Activated CD4-positive, alpha-beta T cell treated with anti-CD3 and anti-CD28 coated beads, Interleukin-2, amount 10 ng/mL, durations not matched to agents 7 days and 5 days (primary cell): ENCODE measurements at regions not wholly inside any gene's neighbourhood (a gene's known extent, or its start where the extent isn't known, plus 50 kb on each side); places are given as distances from the start of the nearest gene placed in this dataset.
"Not testable (repeated sequence)": the region's sequence is repeated elsewhere in the genome, so short reads cannot be mapped to it uniquely, and the experiment has no call there.

Experiments used
- CTCF ChIA-PET: fragments of 350-600 bp; sonication (Branson Sonifier 250); formaldehyde crosslinking; loops from one replicate; lab custom pipeline; 2021; ENCODE audit warnings: antibody characterized with exemption; lab: Charles Lee
- POLR2A ChIA-PET: fragments of 350-600 bp; sonication (Branson Sonifier 250); formaldehyde crosslinking; loops from one replicate; lab custom pipeline; 2021; ENCODE audit warnings: antibody characterized with exemption; lab: Charles Lee
- DNase-seq: peaks from one replicate; pipeline ENCODE4 v3.0.0-alpha.2; 2020
- H3K27ac Mint-ChIP-seq: one replicate; pipeline ENCODE4 v1.8.0; 2021; ENCODE audit warnings: mild to moderate bottlenecking, moderate library complexity, mixed read lengths
- H3K27me3 Mint-ChIP-seq: one replicate; pipeline ENCODE4 v1.8.0; 2021; ENCODE audit warnings: mixed read lengths
- H3K36me3 Mint-ChIP-seq: one replicate; pipeline ENCODE4 v1.8.0; 2021; ENCODE audit warnings: low read depth, mixed read lengths
- H3K4me1 Mint-ChIP-seq: one replicate; pipeline ENCODE4 v1.8.0; 2021; ENCODE audit warnings: mixed read lengths
- H3K4me3 Mint-ChIP-seq: one replicate; pipeline ENCODE4 v1.8.0; 2021; ENCODE audit warnings: mild to moderate bottlenecking, moderate library complexity, mixed read lengths
- H3K9me3 Mint-ChIP-seq: one replicate; pipeline ENCODE4 v1.8.0; 2021; ENCODE audit warnings: mixed read lengths

GRCh38 chr3:112734736-112735350 is 93.9 kb upstream of the CCDC80 start:
- H3K9me3 Mint-ChIP-seq = no peaks in the 10 kb centered on the region
- peaks cover 45% of the 10 kb centered on the region for H3K4me1 Mint-ChIP-seq
- no peak overlapping the region for H3K4me3 Mint-ChIP-seq
- peak; percentile 72 for DNase-seq
- no peaks in the 10 kb centered on the region for H3K27me3 Mint-ChIP-seq
- no peak overlapping the region for H3K27ac Mint-ChIP-seq
- ChIA-PET POLR2A (no interaction called here), CTCF (interaction anchor here (0.6 to 4.3 kb wide), 42 partner anchors 10 to 1010 kb away, joined by 3 to 19 read pairs (median 4); partner anchors contain the start of genes CD200R1 and GTPBP8)
- H3K36me3 Mint-ChIP-seq = peaks cover 1% of the 10 kb centered on the region

GRCh38 chr3:112734171-112734570 is 93.2 kb upstream of the CCDC80 start:
- Mint-ChIP-seq H3K9me3 (no peaks in the 10 kb centered on the region), H3K27ac (no peak overlapping the region), H3K4me1 (peaks cover 38% of the 10 kb centered on the region), H3K4me3 (no peak overlapping the region), H3K36me3 (peaks cover 1% of the 10 kb centered on the region), H3K27me3 (no peaks in the 10 kb centered on the region)
- ChIA-PET CTCF (interaction anchor here (0.6 to 4.3 kb wide), 34 partner anchors 10 to 276 kb away, joined by 3 to 19 read pairs (median 4); partner anchors contain the start of gene GTPBP8), POLR2A (no interaction called here)
- no peak for DNase-seq

GRCh38 chr3:112730210-112730609 is 89.3 kb upstream of the CCDC80 start:
- no peak for DNase-seq
- H3K27ac Mint-ChIP-seq = no peak overlapping the region
- ChIA-PET CTCF (no interaction called here), POLR2A (no interaction called here)
- no peaks in the 10 kb centered on the region for H3K36me3 Mint-ChIP-seq
- no peaks in the 10 kb centered on the region for H3K27me3 Mint-ChIP-seq
- H3K4me3 Mint-ChIP-seq = no peak overlapping the region
- H3K4me1 Mint-ChIP-seq = peaks cover 10% of the 10 kb centered on the region
- H3K9me3 Mint-ChIP-seq = no peaks in the 10 kb centered on the region

GRCh38 chr3:112721231-112721630 is 80.3 kb upstream of the CCDC80 start:
- Mint-ChIP-seq H3K4me1 (no peaks in the 10 kb centered on the region), H3K27ac (no peak overlapping the region), H3K27me3 (peaks cover 2% of the 10 kb centered on the region), H3K9me3 (peaks cover 2% of the 10 kb centered on the region), H3K36me3 (no peaks in the 10 kb centered on the region), H3K4me3 (no peak overlapping the region)
- no peak for DNase-seq
- POLR2A ChIA-PET = no interaction called here
- CTCF ChIA-PET = interaction anchor here (1.0 kb wide), 1 partner anchor 17 kb away, joined by 3 read pairs; no protein-coding TSS in a partner anchor

- peaks cover 2% of the 10 kb centered on the region for H3K27me3 Mint-ChIP-seq
Measured at GRCh38 chr3:112718967-112719366, 78.0 kb upstream of the CCDC80 start.

GRCh38 chr3:112718516-112718915 is 77.6 kb upstream of the CCDC80 start:
- H3K27me3 Mint-ChIP-seq = peaks cover 2% of the 10 kb centered on the region
- no peak for DNase-seq
- POLR2A ChIA-PET = no interaction called here
- CTCF ChIA-PET = no interaction called here
- H3K9me3 Mint-ChIP-seq = peaks cover 2% of the 10 kb centered on the region
- no peaks in the 10 kb centered on the region for H3K4me1 Mint-ChIP-seq
- H3K27ac Mint-ChIP-seq = no peak overlapping the region
- no peak overlapping the region for H3K4me3 Mint-ChIP-seq
- H3K36me3 Mint-ChIP-seq = no peaks in the 10 kb centered on the region

More at GRCh38 chr3:112718967-112719366, 78.0 kb upstream of the CCDC80 start:
- ChIA-PET POLR2A (no interaction called here), CTCF (no interaction called here)
- no peak overlapping the region for H3K4me3 Mint-ChIP-seq
- no peak overlapping the region for H3K27ac Mint-ChIP-seq
- H3K4me1 Mint-ChIP-seq = no peaks in the 10 kb centered on the region
- DNase-seq = no peak
- peaks cover 2% of the 10 kb centered on the region for H3K9me3 Mint-ChIP-seq
- no peaks in the 10 kb centered on the region for H3K36me3 Mint-ChIP-seq

- H3K4me1 Mint-ChIP-seq = no peaks in the 10 kb centered on the region
- ChIA-PET POLR2A (no interaction called here), CTCF (interaction anchor here (1.1 kb wide), 2 partner anchors 30 to 36 kb away, joined by 3 read pairs; no protein-coding TSS in a partner anchor)
- H3K27ac Mint-ChIP-seq = no peak overlapping the region
- no peak for DNase-seq
- H3K36me3 Mint-ChIP-seq = no peaks in the 10 kb centered on the region
- H3K27me3 Mint-ChIP-seq = peaks cover 50% of the 10 kb centered on the region
- H3K9me3 Mint-ChIP-seq = peaks cover 3% of the 10 kb centered on the region
- H3K4me3 Mint-ChIP-seq = no peak overlapping the region
Measured at GRCh38 chr3:112709911-112710310, 69.0 kb upstream of the CCDC80 start.

- Mint-ChIP-seq H3K9me3 (peaks cover 5% of the 10 kb centered on the region), H3K36me3 (no peaks in the 10 kb centered on the region), H3K27ac (no peak overlapping the region), H3K4me3 (no peak overlapping the region), H3K27me3 (peaks cover 30% of the 10 kb centered on the region), H3K4me1 (no peaks in the 10 kb centered on the region)
- CTCF ChIA-PET = no interaction called here
- no peak for DNase-seq
- POLR2A ChIA-PET = no interaction called here
Measured at GRCh38 chr3:112699436-112699978, 58.6 kb upstream of the CCDC80 start.

GRCh38 chr3:112698442-112698841 is 57.5 kb upstream of the CCDC80 start:
- CTCF ChIA-PET, H3K4me1 Mint-ChIP-seq, H3K27ac Mint-ChIP-seq, H3K4me3 Mint-ChIP-seq, H3K36me3 Mint-ChIP-seq, DNase-seq, POLR2A ChIA-PET, H3K9me3 Mint-ChIP-seq: not testable (repeated sequence)
- peaks cover 20% of the 10 kb centered on the region for H3K27me3 Mint-ChIP-seq

GRCh38 chr3:112696244-112696643 is 55.3 kb upstream of the CCDC80 start:
- H3K9me3 Mint-ChIP-seq = peaks cover 11% of the 10 kb centered on the region
- H3K27ac Mint-ChIP-seq, H3K4me3 Mint-ChIP-seq, H3K4me1 Mint-ChIP-seq, POLR2A ChIA-PET, DNase-seq, H3K36me3 Mint-ChIP-seq, H3K27me3 Mint-ChIP-seq: not testable (repeated sequence)
- CTCF ChIA-PET = interaction anchor here (1.1 kb wide), 1 partner anchor 19 kb away, joined by 3 read pairs; no protein-coding TSS in a partner anchor

- H3K36me3 Mint-ChIP-seq, H3K4me1 Mint-ChIP-seq, DNase-seq, H3K27ac Mint-ChIP-seq, H3K27me3 Mint-ChIP-seq, POLR2A ChIA-PET, H3K4me3 Mint-ChIP-seq: not testable (repeated sequence)
- H3K9me3 Mint-ChIP-seq = peaks cover 11% of the 10 kb centered on the region
- CTCF ChIA-PET = interaction anchor here (0.8 to 1.4 kb wide), 3 partner anchors 8 to 18 kb away, joined by 3 to 5 read pairs (median 3); no protein-coding TSS in a partner anchor
Measured at GRCh38 chr3:112695377-112696108, 54.6 kb upstream of the CCDC80 start.

GRCh38 chr3:112694906-112695305 is 54.0 kb upstream of the CCDC80 start:
- H3K4me1 Mint-ChIP-seq, POLR2A ChIA-PET, H3K36me3 Mint-ChIP-seq: not testable (repeated sequence)

GRCh38 chr3:112693186-112693585 is 52.2 kb upstream of the CCDC80 start:
- peaks cover 1% of the 10 kb centered on the region for H3K36me3 Mint-ChIP-seq
- DNase-seq = no peak
- no peak overlapping the region for H3K27ac Mint-ChIP-seq
- peaks cover 5% of the 10 kb centered on the region for H3K9me3 Mint-ChIP-seq
- H3K4me1 Mint-ChIP-seq = peaks cover 15% of the 10 kb centered on the region
- CTCF ChIA-PET = interaction anchor here (0.9 kb wide), 1 partner anchor 16 kb away, joined by 3 read pairs; no protein-coding TSS in a partner anchor
- no peak overlapping the region for H3K4me3 Mint-ChIP-seq
- H3K27me3 Mint-ChIP-seq = no peaks in the 10 kb centered on the region
- POLR2A ChIA-PET = no interaction called here

More at GRCh38 chr3:112694906-112695305, 54.0 kb upstream of the CCDC80 start:
- DNase-seq, H3K4me3 Mint-ChIP-seq, H3K27me3 Mint-ChIP-seq, H3K27ac Mint-ChIP-seq: not testable (repeated sequence)
- H3K9me3 Mint-ChIP-seq = peaks cover 11% of the 10 kb centered on the region
- CTCF ChIA-PET = interaction anchor here (0.8 to 1.4 kb wide), 2 partner anchors 9 to 12 kb away, joined by 3 to 5 read pairs; no protein-coding TSS in a partner anchor
